Right atrium auricular region (tissue), 2 donors: ENCODE measurements at regions not wholly inside any gene's neighbourhood (a gene's known extent, or its start where the extent isn't known, plus 50 kb on each side); places are given as distances from the start of the nearest gene placed in this dataset.
"Not testable (repeated sequence)": the region's sequence is repeated elsewhere in the genome, so short reads cannot be mapped to it uniquely, and the experiment has no call there.

Experiments
- DNase-seq: peaks from one replicate; pipeline ENCODE4 v3.0.0-alpha.2; 2019; ENCODE audit warnings: low spot score
- H3K27ac ChIP-seq, 2 donors: fragments of 200-600 bp; sonication (generic); 1 replicate in 1 of 2; 2 replicates in 1 of 2; pipeline ENCODE4 v1.5.1; 2016 to 2019
- H3K27me3 ChIP-seq, 2 donors: fragments of 200-600 bp; sonication (generic); one replicate each; pipeline versions ENCODE4 v1.5.1 to v1.6.0; 2017 to 2019
- H3K36me3 ChIP-seq: fragments of 200-600 bp; sonication (generic); one replicate; pipeline ENCODE4 v1.5.1; 2016
- H3K4me1 ChIP-seq, 2 donors: fragments of 200-600 bp; sonication (generic); one replicate each; pipeline versions ENCODE4 v1.5.1 to v1.6.0; 2017 to 2019
- H3K4me3 ChIP-seq, 2 donors: fragments of 200-600 bp; sonication (generic); 1 replicate in 1 of 2; 2 replicates in 1 of 2; pipeline ENCODE4 v1.5.1; 2017 to 2019; ENCODE audit warnings: mild to moderate bottlenecking in 1 of 2, moderate library complexity in 1 of 2
- H3K9me3 ChIP-seq, 2 donors: fragments of 200-600 bp; sonication (generic); one replicate each; pipeline ENCODE4 v1.5.1; 2019
- TF ChIP-seq, protein P1 (sequence below), 2 donors: fragments of 200-600 bp; sonication (generic); IDR thresholded peaks; one replicate each; pipeline ENCODE4 v1.5.1; 2019; ENCODE audit warnings: antibody characterized with exemption in 2 of 2

DNA sequence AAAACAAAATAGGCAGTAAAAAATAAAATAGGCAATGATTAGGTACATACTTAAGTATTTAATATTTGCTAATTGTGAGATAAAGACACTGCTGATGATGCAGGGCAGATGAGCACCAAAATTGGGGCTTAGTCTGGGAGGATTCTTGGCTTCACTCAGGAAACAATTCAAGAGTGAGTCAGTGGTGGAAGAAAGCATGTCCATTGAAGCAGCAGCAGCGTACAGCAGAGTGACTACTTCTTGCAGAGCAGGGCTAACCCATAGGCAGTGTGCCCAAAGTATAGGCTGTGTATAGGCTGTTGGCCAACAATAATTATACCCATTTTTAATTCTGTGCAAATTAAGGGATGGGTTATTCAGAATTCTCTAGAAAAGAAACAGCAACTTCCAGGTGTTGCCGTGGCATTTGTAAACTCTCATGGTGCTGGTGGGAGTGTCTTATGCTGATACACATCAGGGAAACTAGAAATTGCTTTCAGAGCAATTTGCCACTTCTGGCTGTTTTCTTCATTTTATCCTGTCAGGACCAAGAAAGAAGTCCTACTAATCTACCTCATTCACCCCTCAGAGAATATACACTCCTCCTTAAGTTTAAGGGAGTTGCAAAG is 317.3 kb upstream of the NAALADL2 start:
- H3K36me3 ChIP-seq = no peaks in the 10 kb centered on the region
- H3K4me3 ChIP-seq = no peak overlapping the region
- H3K9me3 ChIP-seq = no peaks in the 10 kb centered on the region
- no peak for DNase-seq
- TF ChIP-seq, protein P1, sequence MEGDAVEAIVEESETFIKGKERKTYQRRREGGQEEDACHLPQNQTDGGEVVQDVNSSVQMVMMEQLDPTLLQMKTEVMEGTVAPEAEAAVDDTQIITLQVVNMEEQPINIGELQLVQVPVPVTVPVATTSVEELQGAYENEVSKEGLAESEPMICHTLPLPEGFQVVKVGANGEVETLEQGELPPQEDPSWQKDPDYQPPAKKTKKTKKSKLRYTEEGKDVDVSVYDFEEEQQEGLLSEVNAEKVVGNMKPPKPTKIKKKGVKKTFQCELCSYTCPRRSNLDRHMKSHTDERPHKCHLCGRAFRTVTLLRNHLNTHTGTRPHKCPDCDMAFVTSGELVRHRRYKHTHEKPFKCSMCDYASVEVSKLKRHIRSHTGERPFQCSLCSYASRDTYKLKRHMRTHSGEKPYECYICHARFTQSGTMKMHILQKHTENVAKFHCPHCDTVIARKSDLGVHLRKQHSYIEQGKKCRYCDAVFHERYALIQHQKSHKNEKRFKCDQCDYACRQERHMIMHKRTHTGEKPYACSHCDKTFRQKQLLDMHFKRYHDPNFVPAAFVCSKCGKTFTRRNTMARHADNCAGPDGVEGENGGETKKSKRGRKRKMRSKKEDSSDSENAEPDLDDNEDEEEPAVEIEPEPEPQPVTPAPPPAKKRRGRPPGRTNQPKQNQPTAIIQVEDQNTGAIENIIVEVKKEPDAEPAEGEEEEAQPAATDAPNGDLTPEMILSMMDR (IDR thresholded peaks at IDR 0.05) = no peak
- H3K27me3 ChIP-seq = no peaks in the 10 kb centered on the region
- no peaks in the 10 kb centered on the region for H3K4me1 ChIP-seq
- H3K27ac ChIP-seq = no peak overlapping the region

GRCh38 chr3:174547801-174548435 is 311.2 kb upstream of the NAALADL2 start:
- Histone ChIP-seq H3K4me1 (peaks cover 0 to 7% of the 10 kb centered on the region in 2 donors), H3K9me3 (no peaks in the 10 kb centered on the region), H3K4me3 (no peak overlapping the region), H3K27ac (no peak overlapping the region), H3K36me3 (no peaks in the 10 kb centered on the region), H3K27me3 (no peaks in the 10 kb centered on the region)
- TF ChIP-seq, protein P1 (IDR thresholded peaks at IDR 0.05) = no peak
- no peak for DNase-seq

DNA sequence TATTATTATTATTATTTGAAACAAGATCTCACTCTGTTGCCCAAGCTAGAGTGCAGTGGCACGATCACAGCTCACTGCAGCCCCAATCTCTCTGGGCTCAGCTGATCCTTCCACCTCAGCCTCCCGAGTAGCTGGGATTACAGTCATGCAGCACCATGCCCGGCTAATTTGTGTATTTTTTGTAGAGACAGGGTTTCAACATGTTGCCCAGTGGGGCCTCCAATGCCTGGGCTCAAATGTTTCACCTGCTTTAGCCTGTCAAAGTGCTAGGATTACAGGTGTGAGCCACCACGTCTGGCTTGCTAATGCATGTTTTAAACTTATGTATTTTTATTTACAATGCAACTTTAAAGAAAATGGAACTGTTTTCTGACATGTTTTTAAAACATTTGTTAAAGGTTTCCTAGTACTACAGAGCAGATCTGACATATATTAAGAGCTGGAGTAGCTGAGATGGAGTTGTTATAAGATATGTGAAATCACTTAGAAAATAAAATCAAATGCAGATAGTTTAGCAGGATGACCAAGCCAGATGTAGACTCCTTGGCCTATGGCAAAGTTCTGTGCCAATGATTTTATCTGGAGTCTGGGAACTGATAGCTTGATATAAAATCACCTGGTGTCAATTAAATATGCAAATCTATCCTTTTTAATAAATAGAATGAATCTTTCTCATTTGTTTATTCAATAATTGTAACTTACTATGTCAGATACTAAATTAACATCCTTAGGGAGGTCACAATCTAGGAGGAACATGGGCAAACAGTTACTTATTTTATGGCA is 310.1 kb upstream of the NAALADL2 start:
- no peaks in the 10 kb centered on the region for H3K36me3 ChIP-seq
- no peak overlapping the region for H3K27ac ChIP-seq
- H3K9me3 ChIP-seq = no peaks in the 10 kb centered on the region
- DNase-seq = no peak
- H3K4me3 ChIP-seq = no peak overlapping the region
- H3K27me3 ChIP-seq = no peaks in the 10 kb centered on the region
- TF ChIP-seq, protein P1 (IDR thresholded peaks at IDR 0.05) = no peak
- peaks cover 0 to 7% of the 10 kb centered on the region in 2 donors for H3K4me1 ChIP-seq

DNA sequence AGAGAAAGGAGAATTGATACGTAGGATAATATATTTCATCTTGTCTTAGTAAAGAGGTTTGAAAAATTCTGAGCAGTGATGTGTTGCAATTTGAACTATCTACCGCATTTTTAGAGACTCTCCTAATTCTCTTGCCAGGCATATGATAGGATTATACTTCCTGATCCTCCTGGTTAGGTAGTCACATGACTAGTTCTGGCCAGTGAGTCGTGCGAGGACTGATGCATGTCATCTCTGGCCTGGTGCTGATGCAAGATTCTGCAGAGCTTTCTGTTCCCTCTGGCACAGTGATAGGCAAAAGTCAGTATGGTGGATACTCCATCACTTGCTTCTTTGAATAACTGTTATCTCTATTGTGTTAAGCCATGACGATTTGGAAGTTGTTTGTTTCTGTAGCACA is 277.6 kb upstream of the NAALADL2 start:
- Histone ChIP-seq H3K27ac (no peak overlapping the region), H3K4me3 (no peak overlapping the region), H3K27me3 (no peaks in the 10 kb centered on the region), H3K9me3 (no peaks in the 10 kb centered on the region), H3K4me1 (no peaks in the 10 kb centered on the region), H3K36me3 (no peaks in the 10 kb centered on the region)
- no peak for DNase-seq
- TF ChIP-seq, protein P1 (IDR thresholded peaks at IDR 0.05) = no peak

- Histone ChIP-seq H3K9me3 (no peaks in the 10 kb centered on the region), H3K36me3 (no peaks in the 10 kb centered on the region), H3K4me3 (no peak overlapping the region), H3K27ac (no peak overlapping the region), H3K4me1 (no peaks in the 10 kb centered on the region), H3K27me3 (no peaks in the 10 kb centered on the region)
- TF ChIP-seq, protein P1 (IDR thresholded peaks at IDR 0.05) = no peak
- no peak for DNase-seq
Observed at GRCh38 chr3:174583396-174583795, 275.7 kb upstream of the NAALADL2 start.

GRCh38 chr3:174587137-174587536 is 272.0 kb upstream of the NAALADL2 start:
- not testable (repeated sequence) for DNase-seq, H3K4me1 ChIP-seq, H3K27me3 ChIP-seq, H3K9me3 ChIP-seq, H3K27ac ChIP-seq, H3K4me3 ChIP-seq, H3K36me3 ChIP-seq
